ENCODE measurements at regions not wholly inside any gene's neighbourhood (a gene's known extent, or its start where the extent isn't known, plus 50 kb on each side); places are given as distances from the start of the nearest gene placed in this dataset.

DNA sequence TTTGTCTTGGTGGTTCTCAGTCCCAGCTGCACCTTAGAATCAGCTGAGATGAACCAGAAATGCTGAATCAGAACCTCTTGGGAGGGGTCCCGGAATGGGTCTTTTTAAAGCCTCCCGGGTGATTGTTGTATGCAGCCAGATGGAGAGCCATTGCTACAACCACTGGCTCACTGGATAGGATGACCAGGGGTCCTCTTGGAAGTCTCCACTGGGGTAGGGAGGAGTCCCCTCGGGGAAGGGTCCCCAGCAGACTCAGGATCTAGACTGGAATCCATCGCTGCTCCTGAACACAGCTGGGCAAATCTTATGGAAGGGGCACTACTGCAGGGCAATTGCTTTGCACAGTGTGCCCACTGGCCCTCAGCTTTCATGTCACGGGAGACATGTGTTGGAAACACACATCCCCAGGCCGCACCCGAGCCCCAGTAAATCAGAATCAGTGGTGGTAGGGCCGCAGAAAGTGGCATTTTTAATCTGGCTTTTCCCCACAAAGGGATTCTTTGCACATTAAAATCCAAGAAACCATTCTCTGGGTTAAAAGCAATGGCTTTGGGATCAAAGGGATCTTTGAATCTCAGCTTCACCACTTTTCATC lies 117.3 kb downstream of the IRX5 start:
- TF ChIP-seq EZH2 (IDR thresholded peaks at IDR 0.05; ENCODE audit: low read length): no peak
- TF ChIP-seq, protein P1, sequence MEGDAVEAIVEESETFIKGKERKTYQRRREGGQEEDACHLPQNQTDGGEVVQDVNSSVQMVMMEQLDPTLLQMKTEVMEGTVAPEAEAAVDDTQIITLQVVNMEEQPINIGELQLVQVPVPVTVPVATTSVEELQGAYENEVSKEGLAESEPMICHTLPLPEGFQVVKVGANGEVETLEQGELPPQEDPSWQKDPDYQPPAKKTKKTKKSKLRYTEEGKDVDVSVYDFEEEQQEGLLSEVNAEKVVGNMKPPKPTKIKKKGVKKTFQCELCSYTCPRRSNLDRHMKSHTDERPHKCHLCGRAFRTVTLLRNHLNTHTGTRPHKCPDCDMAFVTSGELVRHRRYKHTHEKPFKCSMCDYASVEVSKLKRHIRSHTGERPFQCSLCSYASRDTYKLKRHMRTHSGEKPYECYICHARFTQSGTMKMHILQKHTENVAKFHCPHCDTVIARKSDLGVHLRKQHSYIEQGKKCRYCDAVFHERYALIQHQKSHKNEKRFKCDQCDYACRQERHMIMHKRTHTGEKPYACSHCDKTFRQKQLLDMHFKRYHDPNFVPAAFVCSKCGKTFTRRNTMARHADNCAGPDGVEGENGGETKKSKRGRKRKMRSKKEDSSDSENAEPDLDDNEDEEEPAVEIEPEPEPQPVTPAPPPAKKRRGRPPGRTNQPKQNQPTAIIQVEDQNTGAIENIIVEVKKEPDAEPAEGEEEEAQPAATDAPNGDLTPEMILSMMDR (optimal IDR thresholded peaks at IDR 0.05 in 1 of 3, IDR thresholded peaks at IDR 0.05 in 1 of 3, conservative IDR thresholded peaks at IDR 0.05 in 1 of 3; ENCODE audit: extremely low read depth in 1 of 3, insufficient read depth in 2 of 3, low read length in 3 of 3): no peak
- FAIRE-seq: no peak
- Histone ChIP-seq H3K9me1 (ENCODE audit: control insufficient read depth, extremely low read depth, insufficient read depth, low read length) (no peaks in the 10 kb centered on the region), H4K20me1 (ENCODE audit: control insufficient read depth, extremely low read depth, insufficient read depth, low read length) (no peaks in the 10 kb centered on the region), H3K4me3 (ENCODE audit: control insufficient read depth in 2 of 3, extremely low read depth in 1 of 3, insufficient read depth in 2 of 3, low read depth in 1 of 3, low read length in 3 of 3) (no peak overlapping the region), H3K9me3 (ENCODE audit: control insufficient read depth, low read depth, low read length) (no peaks in the 10 kb centered on the region), H3K9ac (ENCODE audit: control insufficient read depth, extremely low read depth, insufficient read depth, low read length) (no peak overlapping the region), H3K36me3 (ENCODE audit: control insufficient read depth in 2 of 2, extremely low read depth in 1 of 2, insufficient read depth in 2 of 2, low read length in 2 of 2) (no peaks in the 10 kb centered on the region), H2AFZ (ENCODE audit: control insufficient read depth, low read length) (no peak overlapping the region), H3K4me2 (ENCODE audit: control insufficient read depth, extremely low read depth, insufficient read depth, low read depth, low read length) (no peak overlapping the region), H3K27me3 (ENCODE audit: control insufficient read depth, extremely low read depth, insufficient read depth, low read length) (no peaks in the 10 kb centered on the region), H3K79me2 (ENCODE audit: control insufficient read depth, insufficient read depth, low read length) (no peaks in the 10 kb centered on the region), H3K4me1 (ENCODE audit: control insufficient read depth, extremely low read depth, insufficient read depth, low read length) (no peaks in the 10 kb centered on the region), H3K27ac (ENCODE audit: control insufficient read depth, insufficient read depth, low read length) (no peak overlapping the region)
- no peak for DNase-seq (ENCODE audit: low read depth, low spot score)
- dilution Hi-C loops (cut with MboI; ENCODE audit: extremely low pct_ligation_motif_present, low sequenced_read_pairs): loop anchor here (25.0 kb wide), 1 partner anchor 214 kb away; no protein-coding TSS in a partner anchor

DNA sequence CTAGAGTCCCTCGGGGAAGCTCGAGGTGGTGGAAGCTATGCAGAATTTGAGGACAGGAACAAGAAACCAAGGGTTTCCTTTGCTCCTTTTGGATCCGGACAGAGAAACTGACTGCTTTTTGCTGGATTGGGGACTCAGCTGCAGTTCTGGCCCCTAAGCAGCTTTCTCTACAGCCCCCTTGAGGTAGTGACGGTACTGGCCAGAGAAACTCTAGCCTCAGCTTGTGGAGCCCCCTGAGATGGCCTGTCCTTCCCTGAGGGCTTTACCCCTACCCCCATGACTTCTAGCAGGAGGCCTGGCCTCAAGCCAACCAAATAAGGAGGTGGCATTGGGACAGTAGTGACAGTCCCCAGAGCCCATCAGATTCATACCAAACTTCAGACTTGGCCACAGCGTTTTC lies 118.1 kb downstream of the IRX5 start:
- Histone ChIP-seq H3K9me3 (ENCODE audit: control insufficient read depth, low read depth, low read length) (no peaks in the 10 kb centered on the region), H3K27ac (ENCODE audit: control insufficient read depth, insufficient read depth, low read length) (no peak overlapping the region), H3K27me3 (ENCODE audit: control insufficient read depth, extremely low read depth, insufficient read depth, low read length) (no peaks in the 10 kb centered on the region), H3K9ac (ENCODE audit: control insufficient read depth, extremely low read depth, insufficient read depth, low read length) (no peak overlapping the region), H3K4me1 (ENCODE audit: control insufficient read depth, extremely low read depth, insufficient read depth, low read length) (no peaks in the 10 kb centered on the region), H3K36me3 (ENCODE audit: control insufficient read depth in 2 of 2, extremely low read depth in 1 of 2, insufficient read depth in 2 of 2, low read length in 2 of 2) (no peaks in the 10 kb centered on the region), H2AFZ (ENCODE audit: control insufficient read depth, low read length) (no peak overlapping the region), H3K4me2 (ENCODE audit: control insufficient read depth, extremely low read depth, insufficient read depth, low read depth, low read length) (no peak overlapping the region), H3K4me3 (ENCODE audit: control insufficient read depth in 2 of 3, extremely low read depth in 1 of 3, insufficient read depth in 2 of 3, low read depth in 1 of 3, low read length in 3 of 3) (no peak overlapping the region), H4K20me1 (ENCODE audit: control insufficient read depth, extremely low read depth, insufficient read depth, low read length) (no peaks in the 10 kb centered on the region), H3K9me1 (ENCODE audit: control insufficient read depth, extremely low read depth, insufficient read depth, low read length) (no peaks in the 10 kb centered on the region), H3K79me2 (ENCODE audit: control insufficient read depth, insufficient read depth, low read length) (no peaks in the 10 kb centered on the region)
- dilution Hi-C loops (cut with MboI; ENCODE audit: extremely low pct_ligation_motif_present, low sequenced_read_pairs): loop anchor here (25.0 kb wide), 1 partner anchor 214 kb away; no protein-coding TSS in a partner anchor
- FAIRE-seq (no peak), DNase-seq (ENCODE audit: low read depth, low spot score) (no peak)
- TF ChIP-seq, protein P1 (optimal IDR thresholded peaks at IDR 0.05 in 1 of 3, IDR thresholded peaks at IDR 0.05 in 1 of 3, conservative IDR thresholded peaks at IDR 0.05 in 1 of 3; ENCODE audit: extremely low read depth in 1 of 3, insufficient read depth in 2 of 3, low read length in 3 of 3): no peak
- no peak for TF ChIP-seq EZH2 (IDR thresholded peaks at IDR 0.05; ENCODE audit: low read length)
